ENCODE measurements at regions not wholly inside any gene's neighbourhood (a gene's known extent, or its start where the extent isn't known, plus 50 kb on each side); places are given as distances from the start of the nearest gene placed in this dataset.

- TF ChIP-seq SPI1 (IDR thresholded peaks at IDR 0.05; ENCODE audit: low read depth, low read length) (peak; percentile 82), POLR2A (IDR thresholded peaks at IDR 0.05; ENCODE audit: low read depth, low read length) (no peak)
- FAIRE-seq: peak; percentile 56
These were observed 202.9 kb downstream of the PTEN start for GRCh38 chr10:88066319-88066718.

GRCh38 chr10:88066876-88067275 lies 203.5 kb downstream of the PTEN start:
- TF ChIP-seq SPI1 (IDR thresholded peaks at IDR 0.05; ENCODE audit: low read depth, low read length): peak; percentile 70
- no peak for TF ChIP-seq PAX5 (IDR thresholded peaks at IDR 0.05; ENCODE audit: insufficient read depth, low read length, severe bottlenecking)
- FAIRE-seq (no peak), DNase-seq (ENCODE audit: insufficient read length, low spot score) (no peak)

More at GRCh38 chr10:88066319-88066718, 202.9 kb downstream of the PTEN start:
- DNase-seq (ENCODE audit: insufficient read length, low spot score): no peak

- no peak for DNase-seq (ENCODE audit: insufficient read length, low spot score)
- FAIRE-seq: peak; percentile 69
- no peak for TF ChIP-seq POLR2A (IDR thresholded peaks at IDR 0.05; ENCODE audit: low read depth, low read length)
- no peak for TF ChIP-seq TAF1 (IDR thresholded peaks at IDR 0.05; ENCODE audit: low read depth, low read length)
- TF ChIP-seq PAX5 (IDR thresholded peaks at IDR 0.05; ENCODE audit: insufficient read depth, low read length, severe bottlenecking): no peak
- TF ChIP-seq POLR2AphosphoS5 (IDR thresholded peaks at IDR 0.05; ENCODE audit: low read depth, low read length): no peak; the same call in 1 of the 2 replicates
- TF ChIP-seq POU2F2 (IDR thresholded peaks at IDR 0.05; ENCODE audit: low read depth, low read length): no peak
- TF ChIP-seq SPI1 (IDR thresholded peaks at IDR 0.05; ENCODE audit: low read depth, low read length): no peak
These were observed 204.3 kb downstream of the PTEN start for GRCh38 chr10:88067737-88068136.

DNA sequence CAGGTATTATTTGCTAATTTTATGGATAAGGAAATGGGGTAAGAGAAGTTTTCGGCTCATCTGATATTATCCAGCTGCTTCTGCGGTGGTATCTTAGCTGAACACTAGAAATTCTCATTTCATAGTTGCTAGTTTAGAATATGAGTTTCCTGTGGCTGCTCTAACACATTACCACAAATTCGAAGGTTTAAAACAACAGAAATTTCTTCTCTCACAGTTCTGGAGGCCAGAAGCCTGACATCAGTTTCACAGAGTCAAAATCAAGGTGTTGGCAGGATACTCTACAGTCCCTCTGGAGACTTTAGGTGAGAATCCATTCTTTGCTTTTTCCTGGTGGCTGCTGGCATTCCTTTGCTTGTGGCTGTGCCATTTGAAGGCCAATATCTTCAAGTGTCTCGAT lies 205.9 kb downstream of the PTEN start:
- TF ChIP-seq POU2F2 (IDR thresholded peaks at IDR 0.05; ENCODE audit: low read depth, low read length) (no peak), PAX5 (IDR thresholded peaks at IDR 0.05; ENCODE audit: insufficient read depth, low read length, severe bottlenecking) (no peak), POLR2A (IDR thresholded peaks at IDR 0.05; ENCODE audit: low read depth, low read length) (no peak), POLR2AphosphoS5 (IDR thresholded peaks at IDR 0.05; ENCODE audit: low read depth, low read length) (no peak), TAF1 (IDR thresholded peaks at IDR 0.05; ENCODE audit: low read depth, low read length) (no peak), SPI1 (IDR thresholded peaks at IDR 0.05; ENCODE audit: low read depth, low read length) (no peak)
- peak; percentile 84 for FAIRE-seq

GRCh38 chr10:88070080-88070880 lies 206.9 kb downstream of the PTEN start:
- peak; percentile 43; the same call in 1 of the 2 replicates for TF ChIP-seq POLR2AphosphoS5 (IDR thresholded peaks at IDR 0.05; ENCODE audit: low read depth, low read length)
- TF ChIP-seq POU2F2 (IDR thresholded peaks at IDR 0.05; ENCODE audit: low read depth, low read length): peak; percentile 96
- TF ChIP-seq SPI1 (IDR thresholded peaks at IDR 0.05; ENCODE audit: low read depth, low read length): peak; percentile 92
- no peak for TF ChIP-seq TAF1 (IDR thresholded peaks at IDR 0.05; ENCODE audit: low read depth, low read length)
- peak; percentile 94 for FAIRE-seq
- DNase-seq (ENCODE audit: insufficient read length, low spot score): no peak

More for the DNA sequence above, 205.9 kb downstream of the PTEN start:
- DNase-seq (ENCODE audit: insufficient read length, low spot score): no peak

- DNase-seq (ENCODE audit: insufficient read length, low spot score) (no peak), FAIRE-seq (peak; percentile 93)
- no peak for TF ChIP-seq TAF1 (IDR thresholded peaks at IDR 0.05; ENCODE audit: low read depth, low read length)
- TF ChIP-seq SPI1 (IDR thresholded peaks at IDR 0.05; ENCODE audit: low read depth, low read length): no peak
- TF ChIP-seq POU2F2 (IDR thresholded peaks at IDR 0.05; ENCODE audit: low read depth, low read length): no peak
- no peak for TF ChIP-seq POLR2AphosphoS5 (IDR thresholded peaks at IDR 0.05; ENCODE audit: low read depth, low read length)
- no peak for TF ChIP-seq POLR2A (IDR thresholded peaks at IDR 0.05; ENCODE audit: low read depth, low read length)
- no peak for TF ChIP-seq PAX5 (IDR thresholded peaks at IDR 0.05; ENCODE audit: insufficient read depth, low read length, severe bottlenecking)
These were observed 208.5 kb downstream of the PTEN start for GRCh38 chr10:88071879-88072278.

- DNase-seq (ENCODE audit: insufficient read length, low spot score) (no peak), FAIRE-seq (no peak)
- TF ChIP-seq POLR2A (IDR thresholded peaks at IDR 0.05; ENCODE audit: low read depth, low read length) (no peak), SPI1 (IDR thresholded peaks at IDR 0.05; ENCODE audit: low read depth, low read length) (no peak), TAF1 (IDR thresholded peaks at IDR 0.05; ENCODE audit: low read depth, low read length) (no peak), POU2F2 (IDR thresholded peaks at IDR 0.05; ENCODE audit: low read depth, low read length) (no peak), POLR2AphosphoS5 (IDR thresholded peaks at IDR 0.05; ENCODE audit: low read depth, low read length) (no peak), PAX5 (IDR thresholded peaks at IDR 0.05; ENCODE audit: insufficient read depth, low read length, severe bottlenecking) (no peak)
These were observed 210.3 kb downstream of the PTEN start for GRCh38 chr10:88073682-88074081.

DNA sequence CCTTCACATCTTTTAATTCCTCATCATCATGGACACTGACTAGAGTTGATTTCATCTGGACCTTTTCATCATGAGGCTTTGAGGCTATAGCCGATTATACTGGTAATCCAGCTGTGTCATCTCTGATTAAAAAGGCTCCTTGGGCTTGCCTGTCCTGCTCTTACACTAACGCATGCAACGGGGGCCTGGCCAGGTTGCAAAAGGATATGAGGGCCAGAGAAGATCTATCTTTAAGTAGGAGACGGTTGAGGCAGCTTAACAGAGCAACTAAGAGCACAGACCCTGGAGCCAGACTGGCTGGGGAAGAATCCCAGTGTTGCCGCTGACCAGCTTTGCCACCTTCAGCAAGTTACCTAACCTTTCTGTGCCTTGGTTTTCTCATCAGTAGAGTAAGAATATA lies 211.5 kb downstream of the PTEN start:
- peak; percentile 20 for FAIRE-seq
- TF ChIP-seq POLR2AphosphoS5 (IDR thresholded peaks at IDR 0.05; ENCODE audit: low read depth, low read length): no peak
- no peak for TF ChIP-seq SPI1 (IDR thresholded peaks at IDR 0.05; ENCODE audit: low read depth, low read length)
- no peak for TF ChIP-seq PAX5 (IDR thresholded peaks at IDR 0.05; ENCODE audit: insufficient read depth, low read length, severe bottlenecking)
- TF ChIP-seq POU2F2 (IDR thresholded peaks at IDR 0.05; ENCODE audit: low read depth, low read length): no peak
- no peak for TF ChIP-seq TAF1 (IDR thresholded peaks at IDR 0.05; ENCODE audit: low read depth, low read length)
- no peak for TF ChIP-seq POLR2A (IDR thresholded peaks at IDR 0.05; ENCODE audit: low read depth, low read length)
- DNase-seq (ENCODE audit: insufficient read length, low spot score): no peak

GRCh38 chr10:88076027-88076880 lies 212.8 kb downstream of the PTEN start:
- DNase-seq (ENCODE audit: insufficient read length, low spot score): no peak
- TF ChIP-seq TAF1 (IDR thresholded peaks at IDR 0.05; ENCODE audit: low read depth, low read length): no peak
- no peak for TF ChIP-seq POLR2AphosphoS5 (IDR thresholded peaks at IDR 0.05; ENCODE audit: low read depth, low read length)
- TF ChIP-seq PAX5 (IDR thresholded peaks at IDR 0.05; ENCODE audit: insufficient read depth, low read length, severe bottlenecking): no peak
- TF ChIP-seq POLR2A (IDR thresholded peaks at IDR 0.05; ENCODE audit: low read depth, low read length): no peak
- TF ChIP-seq POU2F2 (IDR thresholded peaks at IDR 0.05; ENCODE audit: low read depth, low read length): no peak
- no peak for TF ChIP-seq SPI1 (IDR thresholded peaks at IDR 0.05; ENCODE audit: low read depth, low read length)
- FAIRE-seq: peak; percentile 86

Measured in GM12891 (cell line).